ENCODE measurements at regions not wholly inside any gene's neighbourhood (a gene's known extent, or its start where the extent isn't known, plus 50 kb on each side); places are given as distances from the start of the nearest gene placed in this dataset.

DNA sequence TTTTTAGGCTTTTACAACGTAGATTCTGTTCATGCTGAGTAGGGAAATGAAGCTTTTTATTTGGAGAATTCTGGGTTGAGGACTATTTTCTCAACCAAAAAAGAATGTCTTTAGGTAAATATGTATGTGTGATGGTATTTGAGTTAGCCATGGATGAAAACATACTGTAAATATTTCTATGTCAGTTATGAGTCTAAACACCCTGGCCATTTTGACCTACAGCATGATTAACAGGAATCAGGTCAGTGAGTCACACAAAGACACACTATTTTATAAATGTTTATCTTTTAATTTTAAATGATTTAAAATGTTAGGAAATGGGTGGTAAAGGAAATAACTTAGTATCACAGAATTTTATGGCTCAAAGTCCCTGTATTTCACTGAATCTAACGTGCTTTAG, 851.7 kb upstream of the MAP3K7 start:
- no peaks in the 10 kb centered on the region for H3K9me2 ChIP-seq (ENCODE audit: insufficient read depth, low read length)
- H3K9ac ChIP-seq (ENCODE audit: low read length): no peak overlapping the region
- H3K27ac ChIP-seq (ENCODE audit: low read length): no peak overlapping the region
- H3K27me3 ChIP-seq (ENCODE audit: insufficient read depth, low read depth, low read length): no peaks in the 10 kb centered on the region
- TF ChIP-seq, protein P1, sequence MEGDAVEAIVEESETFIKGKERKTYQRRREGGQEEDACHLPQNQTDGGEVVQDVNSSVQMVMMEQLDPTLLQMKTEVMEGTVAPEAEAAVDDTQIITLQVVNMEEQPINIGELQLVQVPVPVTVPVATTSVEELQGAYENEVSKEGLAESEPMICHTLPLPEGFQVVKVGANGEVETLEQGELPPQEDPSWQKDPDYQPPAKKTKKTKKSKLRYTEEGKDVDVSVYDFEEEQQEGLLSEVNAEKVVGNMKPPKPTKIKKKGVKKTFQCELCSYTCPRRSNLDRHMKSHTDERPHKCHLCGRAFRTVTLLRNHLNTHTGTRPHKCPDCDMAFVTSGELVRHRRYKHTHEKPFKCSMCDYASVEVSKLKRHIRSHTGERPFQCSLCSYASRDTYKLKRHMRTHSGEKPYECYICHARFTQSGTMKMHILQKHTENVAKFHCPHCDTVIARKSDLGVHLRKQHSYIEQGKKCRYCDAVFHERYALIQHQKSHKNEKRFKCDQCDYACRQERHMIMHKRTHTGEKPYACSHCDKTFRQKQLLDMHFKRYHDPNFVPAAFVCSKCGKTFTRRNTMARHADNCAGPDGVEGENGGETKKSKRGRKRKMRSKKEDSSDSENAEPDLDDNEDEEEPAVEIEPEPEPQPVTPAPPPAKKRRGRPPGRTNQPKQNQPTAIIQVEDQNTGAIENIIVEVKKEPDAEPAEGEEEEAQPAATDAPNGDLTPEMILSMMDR (IDR thresholded peaks at IDR 0.05; ENCODE audit: poor library complexity, severe bottlenecking): no peak
- no peak for TF ChIP-seq TAF1 (IDR thresholded peaks at IDR 0.05; ENCODE audit: low read depth)
- no peak for TF ChIP-seq MXI1 (conservative IDR thresholded peaks at IDR 0.05; ENCODE audit: poor library complexity, severe bottlenecking)
- no peak for TF ChIP-seq SMC3 (conservative IDR thresholded peaks at IDR 0.05; ENCODE audit: poor library complexity)
- TF ChIP-seq POLR2AphosphoS5 (IDR thresholded peaks at IDR 0.05): no peak
- TF ChIP-seq, protein P2, sequence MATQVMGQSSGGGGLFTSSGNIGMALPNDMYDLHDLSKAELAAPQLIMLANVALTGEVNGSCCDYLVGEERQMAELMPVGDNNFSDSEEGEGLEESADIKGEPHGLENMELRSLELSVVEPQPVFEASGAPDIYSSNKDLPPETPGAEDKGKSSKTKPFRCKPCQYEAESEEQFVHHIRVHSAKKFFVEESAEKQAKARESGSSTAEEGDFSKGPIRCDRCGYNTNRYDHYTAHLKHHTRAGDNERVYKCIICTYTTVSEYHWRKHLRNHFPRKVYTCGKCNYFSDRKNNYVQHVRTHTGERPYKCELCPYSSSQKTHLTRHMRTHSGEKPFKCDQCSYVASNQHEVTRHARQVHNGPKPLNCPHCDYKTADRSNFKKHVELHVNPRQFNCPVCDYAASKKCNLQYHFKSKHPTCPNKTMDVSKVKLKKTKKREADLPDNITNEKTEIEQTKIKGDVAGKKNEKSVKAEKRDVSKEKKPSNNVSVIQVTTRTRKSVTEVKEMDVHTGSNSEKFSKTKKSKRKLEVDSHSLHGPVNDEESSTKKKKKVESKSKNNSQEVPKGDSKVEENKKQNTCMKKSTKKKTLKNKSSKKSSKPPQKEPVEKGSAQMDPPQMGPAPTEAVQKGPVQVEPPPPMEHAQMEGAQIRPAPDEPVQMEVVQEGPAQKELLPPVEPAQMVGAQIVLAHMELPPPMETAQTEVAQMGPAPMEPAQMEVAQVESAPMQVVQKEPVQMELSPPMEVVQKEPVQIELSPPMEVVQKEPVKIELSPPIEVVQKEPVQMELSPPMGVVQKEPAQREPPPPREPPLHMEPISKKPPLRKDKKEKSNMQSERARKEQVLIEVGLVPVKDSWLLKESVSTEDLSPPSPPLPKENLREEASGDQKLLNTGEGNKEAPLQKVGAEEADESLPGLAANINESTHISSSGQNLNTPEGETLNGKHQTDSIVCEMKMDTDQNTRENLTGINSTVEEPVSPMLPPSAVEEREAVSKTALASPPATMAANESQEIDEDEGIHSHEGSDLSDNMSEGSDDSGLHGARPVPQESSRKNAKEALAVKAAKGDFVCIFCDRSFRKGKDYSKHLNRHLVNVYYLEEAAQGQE (IDR thresholded peaks at IDR 0.05; ENCODE audit: borderline replicate concordance): no peak
- no peak for TF ChIP-seq EP300 (conservative IDR thresholded peaks at IDR 0.05; ENCODE audit: poor library complexity, severe bottlenecking)
- no peak for TF ChIP-seq RAD21 (conservative IDR thresholded peaks at IDR 0.05)
- no peak for TF ChIP-seq EZH2 (IDR thresholded peaks at IDR 0.05; ENCODE audit: borderline replicate concordance, insufficient read depth, low read length, poor library complexity, severe bottlenecking)
- no peaks in the 10 kb centered on the region for H3K79me2 ChIP-seq (replicated peaks; ENCODE audit: insufficient read depth, low read length)
- H4K20me1 ChIP-seq (ENCODE audit: insufficient read depth): no peaks in the 10 kb centered on the region
- no peak overlapping the region for H3K4me2 ChIP-seq (ENCODE audit: low read length)
- H3K9me3 ChIP-seq (ENCODE audit: low read length): no peaks in the 10 kb centered on the region
- no peak overlapping the region for H2AFZ ChIP-seq (ENCODE audit: low read depth, low read length)
- no peak overlapping the region for H3K4me3 ChIP-seq (ENCODE audit: low read length)
- no peaks in the 10 kb centered on the region for H3F3A ChIP-seq (ENCODE audit: insufficient read depth, low read length, poor library complexity, severe bottlenecking)
- no peaks in the 10 kb centered on the region for H3K36me3 ChIP-seq (ENCODE audit: insufficient read depth, low read length)

DNA sequence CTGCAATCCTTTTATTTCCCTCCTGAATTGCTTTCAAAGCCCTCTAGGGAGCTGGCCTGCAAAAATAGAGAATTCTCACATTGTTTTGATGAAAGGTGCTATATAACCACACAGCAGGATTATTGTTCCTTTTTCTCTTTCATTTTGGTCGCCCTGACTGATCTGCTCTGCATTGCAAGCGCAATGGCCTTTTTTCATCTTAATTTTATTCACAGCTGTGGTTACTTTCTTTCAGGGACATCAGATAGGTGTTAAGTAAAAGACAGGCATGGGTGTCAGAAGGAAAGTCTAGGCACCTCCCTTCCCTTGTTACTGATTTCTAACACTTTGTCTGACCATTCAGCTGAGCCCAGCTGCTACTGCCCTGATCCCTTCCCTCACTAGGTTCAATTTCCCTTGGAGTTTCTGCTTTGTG, 850.5 kb upstream of the MAP3K7 start:
- Histone ChIP-seq H3K4me3 (ENCODE audit: low read length) (no peak overlapping the region), H3K9me2 (ENCODE audit: insufficient read depth, low read length) (no peaks in the 10 kb centered on the region), H4K20me1 (ENCODE audit: insufficient read depth) (no peaks in the 10 kb centered on the region), H3K27ac (ENCODE audit: low read length) (no peak overlapping the region), H3K9me3 (ENCODE audit: low read length) (no peaks in the 10 kb centered on the region), H3K9ac (ENCODE audit: low read length) (no peak overlapping the region), H3F3A (ENCODE audit: insufficient read depth, low read length, poor library complexity, severe bottlenecking) (no peaks in the 10 kb centered on the region), H2AFZ (ENCODE audit: low read depth, low read length) (no peak overlapping the region), H3K36me3 (ENCODE audit: insufficient read depth, low read length) (no peaks in the 10 kb centered on the region), H3K4me2 (ENCODE audit: low read length) (no peak overlapping the region), H3K79me2 (replicated peaks; ENCODE audit: insufficient read depth, low read length) (no peaks in the 10 kb centered on the region), H3K27me3 (ENCODE audit: insufficient read depth, low read depth, low read length) (no peaks in the 10 kb centered on the region)
- TF ChIP-seq EZH2 (IDR thresholded peaks at IDR 0.05; ENCODE audit: borderline replicate concordance, insufficient read depth, low read length, poor library complexity, severe bottlenecking): no peak
- TF ChIP-seq MXI1 (conservative IDR thresholded peaks at IDR 0.05; ENCODE audit: poor library complexity, severe bottlenecking): no peak
- TF ChIP-seq, protein P1 (IDR thresholded peaks at IDR 0.05; ENCODE audit: poor library complexity, severe bottlenecking): no peak
- TF ChIP-seq RAD21 (conservative IDR thresholded peaks at IDR 0.05): no peak
- TF ChIP-seq EP300 (conservative IDR thresholded peaks at IDR 0.05; ENCODE audit: poor library complexity, severe bottlenecking): no peak
- TF ChIP-seq POLR2AphosphoS5 (IDR thresholded peaks at IDR 0.05): no peak
- TF ChIP-seq, protein P2 (IDR thresholded peaks at IDR 0.05; ENCODE audit: borderline replicate concordance): no peak
- TF ChIP-seq TAF1 (IDR thresholded peaks at IDR 0.05; ENCODE audit: low read depth): no peak
- no peak for TF ChIP-seq SMC3 (conservative IDR thresholded peaks at IDR 0.05; ENCODE audit: poor library complexity)
